Calu3 (cell line): ENCODE measurements at regions not wholly inside any gene's neighbourhood (a gene's known extent, or its start where the extent isn't known, plus 50 kb on each side); places are given as distances from the start of the nearest gene placed in this dataset.

Experiments used
- BruUV-seq: library from RNA; stranded (reverse); fragments of 400-500 nt; replicated peaks from 2 replicates; lab custom pipeline; 2021; lab: Mats Ljungman, UMichigan
- CTCF ChIA-PET: fragments of 300-600 bp; sonication (Branson Sonifier 250); formaldehyde crosslinking; loops from one replicate; lab custom pipeline; 2022; ENCODE audit warnings: antibody characterized with exemption; lab: Charles Lee
- DNase-seq: peaks from one replicate; pipeline ENCODE4 v3.0.0; 2022
- H3K27ac Mint-ChIP-seq: one replicate; pipeline ENCODE4 v1.8.0; 2022; ENCODE audit warnings: mixed read lengths; ENCODE audit not compliant: unreplicated experiment
- H3K27me3 Mint-ChIP-seq: one replicate; pipeline ENCODE4 v1.8.0; 2022; ENCODE audit warnings: mixed read lengths; ENCODE audit not compliant: unreplicated experiment
- H3K36me3 Mint-ChIP-seq: one replicate; pipeline ENCODE4 v1.8.0; 2022; ENCODE audit warnings: mild to moderate bottlenecking, moderate library complexity, mixed read lengths; ENCODE audit not compliant: insufficient read depth, unreplicated experiment
- H3K4me1 Mint-ChIP-seq: one replicate; pipeline ENCODE4 v1.8.0; 2022; ENCODE audit warnings: mild to moderate bottlenecking, low read depth, mixed read lengths; ENCODE audit not compliant: unreplicated experiment
- H3K4me3 Mint-ChIP-seq: one replicate; pipeline ENCODE4 v1.8.0; 2022; ENCODE audit warnings: mild to moderate bottlenecking, low read depth, moderate library complexity, mixed read lengths; ENCODE audit not compliant: unreplicated experiment
- H3K9me3 Mint-ChIP-seq: one replicate; pipeline ENCODE4 v1.8.0; 2022; ENCODE audit warnings: low read depth, mixed read lengths; ENCODE audit not compliant: unreplicated experiment
- CTCF ChIP-seq: fragments of 200-600 bp; IDR thresholded peaks from one replicate; pipeline ENCODE4 v1.8.0; 2022; ENCODE audit warnings: antibody characterized with exemption; ENCODE audit not compliant: unreplicated experiment
- intact Hi-C: fragments of 100-400 bp; cut with micrococcal nuclease; formaldehyde crosslinking; loops from one replicate; pipeline ENCODE4 v1.10.0; 2022; ENCODE audit not compliant: unreplicated experiment

- TF ChIP-seq CTCF = no peak
- intact Hi-C loops = no loop called here
- no TSS peak for BruUV-seq
- Mint-ChIP-seq H3K4me3 (no peak overlapping the region), H3K9me3 (peaks cover 3% of the 10 kb centered on the region), H3K36me3 (no peaks in the 10 kb centered on the region), H3K27me3 (no peaks in the 10 kb centered on the region), H3K4me1 (peaks cover 5% of the 10 kb centered on the region), H3K27ac (no peak overlapping the region)
- CTCF ChIA-PET = no interaction called here
- no peak for DNase-seq
Observed at GRCh38 chr18:71625556-71626090, 918.5 kb downstream of the CBLN2 start.

- H3K27ac Mint-ChIP-seq = no peak overlapping the region
Observed at GRCh38 chr18:71598374-71598773, 945.8 kb downstream of the CBLN2 start.

GRCh38 chr18:71597219-71597618 lies 946.9 kb downstream of the CBLN2 start:
- H3K27ac Mint-ChIP-seq = no peak overlapping the region
- no peaks in the 10 kb centered on the region for H3K36me3 Mint-ChIP-seq
- no peak for DNase-seq
- H3K27me3 Mint-ChIP-seq = no peaks in the 10 kb centered on the region
- intact Hi-C loops = no loop called here
- H3K4me1 Mint-ChIP-seq = peaks cover 21% of the 10 kb centered on the region
- CTCF ChIA-PET = no interaction called here
- no peak for TF ChIP-seq CTCF
- no TSS peak for BruUV-seq
- peaks cover 4% of the 10 kb centered on the region for H3K9me3 Mint-ChIP-seq
- no peak overlapping the region for H3K4me3 Mint-ChIP-seq

More at GRCh38 chr18:71598374-71598773, 945.8 kb downstream of the CBLN2 start:
- no TSS peak for BruUV-seq
- Mint-ChIP-seq H3K9me3 (peaks cover 4% of the 10 kb centered on the region), H3K4me3 (no peak overlapping the region), H3K4me1 (peaks cover 21% of the 10 kb centered on the region), H3K27me3 (no peaks in the 10 kb centered on the region), H3K36me3 (no peaks in the 10 kb centered on the region)
- no peak for TF ChIP-seq CTCF
- no peak for DNase-seq
- intact Hi-C loops = no loop called here
- CTCF ChIA-PET = no interaction called here

GRCh38 chr18:71583252-71583651 lies 960.9 kb downstream of the CBLN2 start:
- no peak for DNase-seq
- no peak for TF ChIP-seq CTCF
- no TSS peak for BruUV-seq
- H3K27me3 Mint-ChIP-seq = no peaks in the 10 kb centered on the region
- H3K9me3 Mint-ChIP-seq = peaks cover 8% of the 10 kb centered on the region
- H3K4me1 Mint-ChIP-seq = no peaks in the 10 kb centered on the region
- peak overlapping the region; percentile 60 for H3K4me3 Mint-ChIP-seq
- intact Hi-C loops = no loop called here
- H3K36me3 Mint-ChIP-seq = no peaks in the 10 kb centered on the region
- H3K27ac Mint-ChIP-seq = no peak overlapping the region
- CTCF ChIA-PET = interaction anchor here (0.6 kb wide), 1 partner anchor 298 kb away, joined by 3 read pairs; no protein-coding TSS in a partner anchor
